ENCODE measurements at regions not wholly inside any gene's neighbourhood (a gene's known extent, or its start where the extent isn't known, plus 50 kb on each side); places are given as distances from the start of the nearest gene placed in this dataset.

- Histone ChIP-seq H3K4me1 (ENCODE audit: control insufficient read depth, insufficient read depth, low read length) (no peaks in the 10 kb centered on the region), H3K4me3 (ENCODE audit: low read depth in 2 of 2, low read length in 2 of 2) (no peak overlapping the region), H3K9me3 (ENCODE audit: control insufficient read depth, insufficient read depth, low read depth, low read length) (no peaks in the 10 kb centered on the region), H3K27ac (ENCODE audit: low read length) (no peak overlapping the region), H3K36me3 (ENCODE audit: control insufficient read depth, insufficient read depth, low read length) (no peaks in the 10 kb centered on the region), H3K27me3 (ENCODE audit: control insufficient read depth, insufficient read depth, low read length) (no peaks in the 10 kb centered on the region; the same call in 1 of the 2 replicates)
- in situ Hi-C loops (cut with HindIII; ENCODE audit: low pct_unique_long_range_greater_than_20kb, low sequenced_read_pairs) (no loop called here), intact Hi-C loops (cut with micrococcal nuclease; ENCODE audit: unreplicated experiment) (loop anchor here (5.0 kb wide), 2 partner anchors 72 to 253 kb away; partner anchors contain the start of gene OLFM1)
- ChIA-PET CTCF (no interaction called here), POLR2A (no interaction called here)
- ATAC-seq = no peak
- DNase-seq (ENCODE audit: low read depth, low spot score) = no peak
- TF ChIP-seq TCF7L2 (IDR thresholded peaks at IDR 0.05; ENCODE audit: low read depth, low read length) (no peak), SIN3A (IDR thresholded peaks at IDR 0.05; ENCODE audit: borderline replicate concordance, insufficient read depth, low read depth, low read length) (no peak), CTCF (IDR thresholded peaks at IDR 0.05) (no peak), POLR2AphosphoS5 (IDR thresholded peaks at IDR 0.05; ENCODE audit: low read depth, low read length) (no peak)
- TF ChIP-seq, protein P1, sequence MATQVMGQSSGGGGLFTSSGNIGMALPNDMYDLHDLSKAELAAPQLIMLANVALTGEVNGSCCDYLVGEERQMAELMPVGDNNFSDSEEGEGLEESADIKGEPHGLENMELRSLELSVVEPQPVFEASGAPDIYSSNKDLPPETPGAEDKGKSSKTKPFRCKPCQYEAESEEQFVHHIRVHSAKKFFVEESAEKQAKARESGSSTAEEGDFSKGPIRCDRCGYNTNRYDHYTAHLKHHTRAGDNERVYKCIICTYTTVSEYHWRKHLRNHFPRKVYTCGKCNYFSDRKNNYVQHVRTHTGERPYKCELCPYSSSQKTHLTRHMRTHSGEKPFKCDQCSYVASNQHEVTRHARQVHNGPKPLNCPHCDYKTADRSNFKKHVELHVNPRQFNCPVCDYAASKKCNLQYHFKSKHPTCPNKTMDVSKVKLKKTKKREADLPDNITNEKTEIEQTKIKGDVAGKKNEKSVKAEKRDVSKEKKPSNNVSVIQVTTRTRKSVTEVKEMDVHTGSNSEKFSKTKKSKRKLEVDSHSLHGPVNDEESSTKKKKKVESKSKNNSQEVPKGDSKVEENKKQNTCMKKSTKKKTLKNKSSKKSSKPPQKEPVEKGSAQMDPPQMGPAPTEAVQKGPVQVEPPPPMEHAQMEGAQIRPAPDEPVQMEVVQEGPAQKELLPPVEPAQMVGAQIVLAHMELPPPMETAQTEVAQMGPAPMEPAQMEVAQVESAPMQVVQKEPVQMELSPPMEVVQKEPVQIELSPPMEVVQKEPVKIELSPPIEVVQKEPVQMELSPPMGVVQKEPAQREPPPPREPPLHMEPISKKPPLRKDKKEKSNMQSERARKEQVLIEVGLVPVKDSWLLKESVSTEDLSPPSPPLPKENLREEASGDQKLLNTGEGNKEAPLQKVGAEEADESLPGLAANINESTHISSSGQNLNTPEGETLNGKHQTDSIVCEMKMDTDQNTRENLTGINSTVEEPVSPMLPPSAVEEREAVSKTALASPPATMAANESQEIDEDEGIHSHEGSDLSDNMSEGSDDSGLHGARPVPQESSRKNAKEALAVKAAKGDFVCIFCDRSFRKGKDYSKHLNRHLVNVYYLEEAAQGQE (IDR thresholded peaks at IDR 0.05; ENCODE audit: insufficient read depth in 1 of 2, low read depth in 2 of 2, low read length in 1 of 2) = no peak
- BruUV-seq (replicated peaks) = no TSS peak
These were observed 139.4 kb upstream of the PPP1R26 start for GRCh38 chr9:135340143-135340655.

DNA sequence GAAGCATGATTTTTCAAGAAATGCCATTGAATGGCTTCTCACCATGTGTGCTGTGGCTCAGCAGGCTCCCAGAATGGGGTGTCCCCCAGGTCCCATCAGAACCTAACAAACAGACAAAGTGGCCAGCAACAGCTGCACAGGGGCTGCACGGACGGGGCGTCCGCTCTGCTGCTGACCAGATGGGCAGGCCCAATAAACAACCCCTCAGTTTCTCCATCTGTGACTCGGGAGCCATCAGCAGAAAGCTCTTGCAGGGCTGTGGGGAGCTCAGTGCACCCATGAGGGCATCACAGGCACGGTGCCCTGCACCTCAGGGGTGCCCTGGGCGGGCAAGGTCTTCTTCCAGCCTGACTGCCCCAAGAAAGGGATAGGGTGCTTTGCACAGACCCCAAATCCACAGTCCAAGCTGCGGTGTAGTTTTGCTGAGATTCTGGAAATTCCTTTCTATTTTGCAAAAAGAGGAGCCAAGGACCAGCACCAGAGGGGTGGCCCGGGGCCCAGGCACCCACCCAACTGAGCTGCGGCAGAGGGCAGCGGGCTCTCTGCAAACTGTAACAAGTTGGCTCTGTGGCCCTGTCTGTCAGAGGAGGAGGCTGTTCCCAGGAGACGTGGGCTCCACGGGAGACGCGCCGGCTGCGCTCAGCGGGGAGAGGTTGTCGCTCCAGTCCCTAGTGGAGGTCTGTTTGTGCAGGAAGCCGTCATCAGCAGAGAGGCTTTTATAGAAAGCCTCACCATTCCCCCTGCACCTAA is 138.7 kb upstream of the PPP1R26 start:
- no TSS peak for BruUV-seq (replicated peaks)
- in situ Hi-C loops (cut with HindIII; ENCODE audit: low pct_unique_long_range_greater_than_20kb, low sequenced_read_pairs) (no loop called here), intact Hi-C loops (cut with micrococcal nuclease; ENCODE audit: unreplicated experiment) (loop anchor here (5.0 kb wide), 2 partner anchors 71 to 254 kb away; partner anchors contain the start of gene OLFM1)
- TF ChIP-seq POLR2AphosphoS5 (IDR thresholded peaks at IDR 0.05; ENCODE audit: low read depth, low read length) = no peak
- TF ChIP-seq TCF7L2 (IDR thresholded peaks at IDR 0.05; ENCODE audit: low read depth, low read length) = no peak
- TF ChIP-seq SIN3A (IDR thresholded peaks at IDR 0.05; ENCODE audit: borderline replicate concordance, insufficient read depth, low read depth, low read length) = no peak
- TF ChIP-seq CTCF (IDR thresholded peaks at IDR 0.05) = no peak
- TF ChIP-seq, protein P1 (IDR thresholded peaks at IDR 0.05; ENCODE audit: insufficient read depth in 1 of 2, low read depth in 2 of 2, low read length in 1 of 2) = no peak
- Histone ChIP-seq H3K27ac (ENCODE audit: low read length) (no peak overlapping the region), H3K4me3 (ENCODE audit: low read depth in 2 of 2, low read length in 2 of 2) (no peak overlapping the region), H3K4me1 (ENCODE audit: control insufficient read depth, insufficient read depth, low read length) (no peaks in the 10 kb centered on the region), H3K36me3 (ENCODE audit: control insufficient read depth, insufficient read depth, low read length) (no peaks in the 10 kb centered on the region), H3K9me3 (ENCODE audit: control insufficient read depth, insufficient read depth, low read depth, low read length) (no peaks in the 10 kb centered on the region), H3K27me3 (ENCODE audit: control insufficient read depth, insufficient read depth, low read length) (no peaks in the 10 kb centered on the region; the same call in 1 of the 2 replicates)
- ATAC-seq (no peak), DNase-seq (ENCODE audit: low read depth, low spot score) (no peak)
- ChIA-PET CTCF (no interaction called here), POLR2A (no interaction called here)
